ENCODE measurements at regions not wholly inside any gene's neighbourhood (a gene's known extent, or its start where the extent isn't known, plus 50 kb on each side); places are given as distances from the start of the nearest gene placed in this dataset.

DNA sequence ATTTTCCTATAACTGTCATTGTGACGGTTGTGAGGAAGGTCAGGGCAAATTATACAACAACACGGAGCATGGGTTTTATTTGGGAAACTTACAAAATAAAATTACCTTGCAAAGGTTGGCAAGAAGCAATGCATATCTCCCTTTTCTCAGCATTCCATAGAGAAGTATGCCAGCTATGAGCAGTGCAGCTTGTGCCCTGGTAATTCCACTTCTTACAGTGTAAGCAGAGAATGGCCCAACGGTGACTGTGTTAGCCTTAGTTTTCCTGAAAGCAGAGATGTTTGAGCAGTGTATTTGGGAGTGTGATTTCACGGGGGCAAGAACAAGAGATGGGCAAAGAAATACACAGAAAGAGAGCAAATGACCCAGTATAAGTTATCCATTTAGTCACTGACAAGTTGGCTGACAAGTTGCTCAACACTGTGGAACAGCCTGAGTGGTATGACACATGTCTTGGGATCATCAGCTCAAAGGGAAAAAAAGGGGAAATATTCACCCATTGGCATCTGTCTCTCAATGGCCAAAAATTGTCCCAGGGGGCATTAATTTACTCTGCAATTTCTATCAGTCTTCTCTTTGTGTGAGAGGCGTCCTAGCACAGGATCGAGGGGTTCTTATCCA lies 210.9 kb upstream of the NRIP1 start:
- Histone ChIP-seq H3K4me2 (ENCODE audit: low read depth, low read length, poor library complexity, severe bottlenecking) (peak overlapping the region; percentile 65), H3K4me1 (ENCODE audit: insufficient read depth, low read length, poor library complexity, severe bottlenecking) (peaks cover 44% of the 10 kb centered on the region), H3K36me3 (ENCODE audit: insufficient read depth, low read length) (no peaks in the 10 kb centered on the region), H3K9ac (ENCODE audit: low read depth, low read length, poor library complexity, severe bottlenecking) (peak overlapping the region; percentile 35), H3K4me3 (ENCODE audit: low read length, poor library complexity, severe bottlenecking) (peak overlapping the region; percentile 38), H3K9me3 (ENCODE audit: insufficient read depth, low read depth, low read length) (no peaks in the 10 kb centered on the region), H3K79me2 (ENCODE audit: insufficient read depth, low read length) (no peaks in the 10 kb centered on the region), H2AFZ (ENCODE audit: low read length) (peak overlapping the region; percentile 50), H3K9me2 (replicated peaks; ENCODE audit: low read depth, low read length) (no peaks in the 10 kb centered on the region), H4K20me1 (ENCODE audit: insufficient read depth, low read length, poor library complexity, severe bottlenecking) (no peaks in the 10 kb centered on the region), H3F3A (ENCODE audit: low read depth) (peaks cover 5% of the 10 kb centered on the region; the same call in 1 of the 2 replicates), H3K27me3 (ENCODE audit: insufficient read depth, low read length, poor library complexity, severe bottlenecking) (no peaks in the 10 kb centered on the region)
- TF ChIP-seq, protein P1, sequence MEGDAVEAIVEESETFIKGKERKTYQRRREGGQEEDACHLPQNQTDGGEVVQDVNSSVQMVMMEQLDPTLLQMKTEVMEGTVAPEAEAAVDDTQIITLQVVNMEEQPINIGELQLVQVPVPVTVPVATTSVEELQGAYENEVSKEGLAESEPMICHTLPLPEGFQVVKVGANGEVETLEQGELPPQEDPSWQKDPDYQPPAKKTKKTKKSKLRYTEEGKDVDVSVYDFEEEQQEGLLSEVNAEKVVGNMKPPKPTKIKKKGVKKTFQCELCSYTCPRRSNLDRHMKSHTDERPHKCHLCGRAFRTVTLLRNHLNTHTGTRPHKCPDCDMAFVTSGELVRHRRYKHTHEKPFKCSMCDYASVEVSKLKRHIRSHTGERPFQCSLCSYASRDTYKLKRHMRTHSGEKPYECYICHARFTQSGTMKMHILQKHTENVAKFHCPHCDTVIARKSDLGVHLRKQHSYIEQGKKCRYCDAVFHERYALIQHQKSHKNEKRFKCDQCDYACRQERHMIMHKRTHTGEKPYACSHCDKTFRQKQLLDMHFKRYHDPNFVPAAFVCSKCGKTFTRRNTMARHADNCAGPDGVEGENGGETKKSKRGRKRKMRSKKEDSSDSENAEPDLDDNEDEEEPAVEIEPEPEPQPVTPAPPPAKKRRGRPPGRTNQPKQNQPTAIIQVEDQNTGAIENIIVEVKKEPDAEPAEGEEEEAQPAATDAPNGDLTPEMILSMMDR (conservative IDR thresholded peaks at IDR 0.05; ENCODE audit: low read length): no peak
- no peak for TF ChIP-seq EZH2phosphoT487 (IDR thresholded peaks at IDR 0.05; ENCODE audit: borderline replicate concordance)

DNA sequence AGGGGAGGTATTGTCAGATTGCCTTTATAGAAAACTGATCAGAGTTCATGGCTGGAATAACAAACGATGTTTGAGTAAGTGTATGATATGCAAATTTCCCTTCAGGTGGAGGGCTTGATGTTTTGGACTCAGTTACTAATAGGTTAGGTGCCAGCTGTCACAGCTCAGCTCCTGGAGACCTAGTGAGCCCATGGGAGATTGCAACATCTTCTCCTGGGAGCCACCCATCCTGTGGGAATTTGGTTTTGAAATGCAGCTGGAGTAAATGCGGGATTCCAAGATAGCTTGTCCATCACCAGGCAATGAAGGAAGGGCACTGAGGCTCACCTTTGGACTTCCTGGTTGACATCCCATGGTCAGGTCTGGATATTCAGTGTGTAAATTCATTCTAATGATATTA lies 211.4 kb upstream of the NRIP1 start:
- H4K20me1 ChIP-seq (ENCODE audit: insufficient read depth, low read length, poor library complexity, severe bottlenecking): no peaks in the 10 kb centered on the region
- peak overlapping the region; percentile 50; the same call in 1 of the 2 replicates for H2AFZ ChIP-seq (ENCODE audit: low read length)
- H3K36me3 ChIP-seq (ENCODE audit: insufficient read depth, low read length): no peaks in the 10 kb centered on the region
- H3K9ac ChIP-seq (ENCODE audit: low read depth, low read length, poor library complexity, severe bottlenecking): peak overlapping the region; percentile 35
- H3K4me2 ChIP-seq (ENCODE audit: low read depth, low read length, poor library complexity, severe bottlenecking): no peak overlapping the region
- no peaks in the 10 kb centered on the region for H3K79me2 ChIP-seq (ENCODE audit: insufficient read depth, low read length)
- H3K4me1 ChIP-seq (ENCODE audit: insufficient read depth, low read length, poor library complexity, severe bottlenecking): peaks cover 44% of the 10 kb centered on the region
- peaks cover 5% of the 10 kb centered on the region; the same call in 1 of the 2 replicates for H3F3A ChIP-seq (ENCODE audit: low read depth)
- no peaks in the 10 kb centered on the region for H3K9me3 ChIP-seq (ENCODE audit: insufficient read depth, low read depth, low read length)
- TF ChIP-seq EZH2phosphoT487 (IDR thresholded peaks at IDR 0.05; ENCODE audit: borderline replicate concordance): no peak
- H3K4me3 ChIP-seq (ENCODE audit: low read length, poor library complexity, severe bottlenecking): no peak overlapping the region
- no peaks in the 10 kb centered on the region for H3K9me2 ChIP-seq (replicated peaks; ENCODE audit: low read depth, low read length)
- H3K27me3 ChIP-seq (ENCODE audit: insufficient read depth, low read length, poor library complexity, severe bottlenecking): no peaks in the 10 kb centered on the region

DNA sequence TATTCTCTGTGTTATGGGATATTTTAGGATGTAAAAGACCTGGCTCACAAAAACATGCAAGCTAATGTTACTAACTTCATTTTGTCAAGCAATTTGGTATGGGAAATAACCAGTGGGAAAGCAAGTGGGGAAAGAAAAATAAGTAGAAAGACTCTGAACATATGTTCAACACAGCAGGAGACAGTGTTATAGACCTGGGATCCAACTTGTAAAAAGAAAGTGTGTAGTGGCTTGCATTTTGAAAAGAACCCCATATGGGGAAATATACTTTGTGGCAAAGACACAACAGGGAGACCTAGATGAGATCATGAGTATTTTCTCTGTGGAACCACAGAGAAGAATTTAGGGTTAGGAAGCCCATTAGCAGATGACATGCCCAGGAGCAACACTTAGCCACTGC lies 212.7 kb upstream of the NRIP1 start:
- H4K20me1 ChIP-seq (ENCODE audit: insufficient read depth, low read length, poor library complexity, severe bottlenecking): no peaks in the 10 kb centered on the region
- TF ChIP-seq EZH2phosphoT487 (IDR thresholded peaks at IDR 0.05; ENCODE audit: borderline replicate concordance): no peak
- TF ChIP-seq, protein P1 (conservative IDR thresholded peaks at IDR 0.05; ENCODE audit: low read length): no peak
- H3K36me3 ChIP-seq (ENCODE audit: insufficient read depth, low read length): no peaks in the 10 kb centered on the region
- peaks cover 44% of the 10 kb centered on the region for H3K4me1 ChIP-seq (ENCODE audit: insufficient read depth, low read length, poor library complexity, severe bottlenecking)
- no peaks in the 10 kb centered on the region for H3K9me3 ChIP-seq (ENCODE audit: insufficient read depth, low read depth, low read length)
- no peaks in the 10 kb centered on the region for H3K79me2 ChIP-seq (ENCODE audit: insufficient read depth, low read length)
- no peaks in the 10 kb centered on the region for H3K27me3 ChIP-seq (ENCODE audit: insufficient read depth, low read length, poor library complexity, severe bottlenecking)
- H3K4me2 ChIP-seq (ENCODE audit: low read depth, low read length, poor library complexity, severe bottlenecking): no peak overlapping the region
- no peak overlapping the region for H3K4me3 ChIP-seq (ENCODE audit: low read length, poor library complexity, severe bottlenecking)
- no peaks in the 10 kb centered on the region for H3K9me2 ChIP-seq (replicated peaks; ENCODE audit: low read depth, low read length)
- peak overlapping the region; percentile 57; the same call in 1 of the 2 replicates for H2AFZ ChIP-seq (ENCODE audit: low read length)
- H3F3A ChIP-seq (ENCODE audit: low read depth): peaks cover 5% of the 10 kb centered on the region; the same call in 1 of the 2 replicates
- no peak overlapping the region for H3K9ac ChIP-seq (ENCODE audit: low read depth, low read length, poor library complexity, severe bottlenecking)

DNA sequence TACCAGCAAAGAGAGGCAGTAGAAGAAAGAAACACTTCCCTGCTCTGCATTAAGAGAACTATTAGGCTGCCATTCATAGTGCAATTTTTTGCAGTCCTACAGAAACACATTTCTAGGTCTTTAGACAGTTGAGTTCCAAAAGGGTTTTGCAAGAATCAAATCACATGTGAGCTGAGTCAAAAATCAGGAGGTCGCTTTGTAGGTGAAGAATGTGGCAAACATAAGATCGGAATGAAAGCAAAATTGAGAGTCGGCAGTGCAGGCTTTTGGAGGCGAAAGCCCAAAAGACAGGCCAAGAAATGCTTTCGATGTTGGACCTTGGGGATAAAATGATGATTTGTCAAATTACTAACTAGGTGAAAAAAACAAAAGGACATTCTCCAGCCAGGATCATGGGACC lies 213.5 kb upstream of the NRIP1 start:
- Histone ChIP-seq H3K79me2 (ENCODE audit: insufficient read depth, low read length) (no peaks in the 10 kb centered on the region), H3K4me1 (ENCODE audit: insufficient read depth, low read length, poor library complexity, severe bottlenecking) (peaks cover 38% of the 10 kb centered on the region), H3K27me3 (ENCODE audit: insufficient read depth, low read length, poor library complexity, severe bottlenecking) (no peaks in the 10 kb centered on the region), H3K9me2 (replicated peaks; ENCODE audit: low read depth, low read length) (no peaks in the 10 kb centered on the region), H3K4me2 (ENCODE audit: low read depth, low read length, poor library complexity, severe bottlenecking) (no peak overlapping the region), H3F3A (ENCODE audit: low read depth) (peaks cover 5% of the 10 kb centered on the region; the same call in 1 of the 2 replicates), H3K36me3 (ENCODE audit: insufficient read depth, low read length) (no peaks in the 10 kb centered on the region), H3K9me3 (ENCODE audit: insufficient read depth, low read depth, low read length) (no peaks in the 10 kb centered on the region), H3K9ac (ENCODE audit: low read depth, low read length, poor library complexity, severe bottlenecking) (no peak overlapping the region), H4K20me1 (ENCODE audit: insufficient read depth, low read length, poor library complexity, severe bottlenecking) (no peaks in the 10 kb centered on the region), H2AFZ (ENCODE audit: low read length) (no peak overlapping the region), H3K4me3 (ENCODE audit: low read length, poor library complexity, severe bottlenecking) (no peak overlapping the region)
- TF ChIP-seq, protein P1 (conservative IDR thresholded peaks at IDR 0.05; ENCODE audit: low read length): no peak
- TF ChIP-seq EZH2phosphoT487 (IDR thresholded peaks at IDR 0.05; ENCODE audit: borderline replicate concordance): no peak
